SJCRH30 (cell line): ENCODE measurements at regions not wholly inside any gene's neighbourhood (a gene's known extent, or its start where the extent isn't known, plus 50 kb on each side); places are given as distances from the start of the nearest gene placed in this dataset.
"Not testable (repeated sequence)": the region's sequence is repeated elsewhere in the genome, so short reads cannot be mapped to it uniquely, and the experiment has no call there.

Experiments used
- DNase-seq, 2 experiments: peaks; one replicate each; pipeline ENCODE4 v3.0.0-alpha.2; 2015 to 2020
- H3K27ac ChIP-seq: fragments of 250-450 bp; sonication (Bioruptor Pico); 2 replicates; pipeline ENCODE4 v1.5.1; 2020; ENCODE audit warnings: mild to moderate bottlenecking, moderate library complexity
- H3K27me3 ChIP-seq: fragments of 250-450 bp; sonication (Bioruptor Pico); 2 replicates; pipeline ENCODE4 v1.5.1; 2020; ENCODE audit warnings: mild to moderate bottlenecking, moderate library complexity
- H3K36me3 ChIP-seq: fragments of 250-450 bp; sonication (Bioruptor Pico); 2 replicates; pipeline ENCODE4 v1.5.1; 2020; ENCODE audit warnings: mild to moderate bottlenecking, moderate library complexity
- H3K4me1 ChIP-seq: fragments of 250-450 bp; sonication (Bioruptor Pico); 2 replicates; pipeline ENCODE4 v1.5.1; 2020; ENCODE audit warnings: mild to moderate bottlenecking, moderate library complexity
- H3K4me3 ChIP-seq: fragments of 250-450 bp; sonication (Bioruptor Pico); 2 replicates; pipeline ENCODE4 v1.5.1; 2020; ENCODE audit warnings: mild to moderate bottlenecking, moderate library complexity
- H3K9me3 ChIP-seq: fragments of 250-450 bp; sonication (Bioruptor Pico); replicated peaks from 2 replicates; pipeline ENCODE4 v1.5.1; 2020; ENCODE audit warnings: mild to moderate bottlenecking, moderate library complexity

- H3K4me3 ChIP-seq, H3K9me3 ChIP-seq, H3K27ac ChIP-seq, H3K36me3 ChIP-seq, H3K27me3 ChIP-seq, DNase-seq, H3K4me1 ChIP-seq: not testable (repeated sequence)
Observed at GRCh38 chr17:20387549-20387948, 79.8 kb downstream of the LGALS9B start.

- not testable (repeated sequence) for H3K9me3 ChIP-seq, H3K27ac ChIP-seq, H3K36me3 ChIP-seq, H3K27me3 ChIP-seq
- peak; percentile 69 to 87 for DNase-seq
- H3K4me3 ChIP-seq = peak overlapping the region; percentile 37
- H3K4me1 ChIP-seq = peaks cover 13% of the 10 kb centered on the region
Observed at GRCh38 chr17:20381358-20382300, 85.7 kb downstream of the LGALS9B start.

GRCh38 chr17:20380625-20381024, 86.7 kb downstream of the LGALS9B start:
- not testable (repeated sequence) for H3K36me3 ChIP-seq, H3K27me3 ChIP-seq, H3K9me3 ChIP-seq, H3K27ac ChIP-seq, DNase-seq, H3K4me3 ChIP-seq
- peaks cover 16% of the 10 kb centered on the region for H3K4me1 ChIP-seq

- peaks cover 16% of the 10 kb centered on the region for H3K4me1 ChIP-seq
- H3K4me3 ChIP-seq, H3K36me3 ChIP-seq, DNase-seq, H3K9me3 ChIP-seq, H3K27ac ChIP-seq, H3K27me3 ChIP-seq: not testable (repeated sequence)
Observed at GRCh38 chr17:20379251-20379650, 88.1 kb downstream of the LGALS9B start.

GRCh38 chr17:20376642-20377041, 90.7 kb downstream of the LGALS9B start:
- DNase-seq = peak; percentile 91 to 96
- not testable (repeated sequence) for H3K27ac ChIP-seq

GRCh38 chr17:20375745-20376144, 91.6 kb downstream of the LGALS9B start:
- not testable (repeated sequence) for H3K4me1 ChIP-seq, H3K36me3 ChIP-seq, H3K9me3 ChIP-seq, H3K27me3 ChIP-seq, H3K4me3 ChIP-seq, DNase-seq, H3K27ac ChIP-seq

More at GRCh38 chr17:20376642-20377041, 90.7 kb downstream of the LGALS9B start:
- H3K4me3 ChIP-seq, H3K9me3 ChIP-seq, H3K36me3 ChIP-seq, H3K27me3 ChIP-seq: not testable (repeated sequence)
- H3K4me1 ChIP-seq = peaks cover 14% of the 10 kb centered on the region
